ENCODE measurements at regions not wholly inside any gene's neighbourhood (a gene's known extent, or its start where the extent isn't known, plus 50 kb on each side); places are given as distances from the start of the nearest gene placed in this dataset.

DNA sequence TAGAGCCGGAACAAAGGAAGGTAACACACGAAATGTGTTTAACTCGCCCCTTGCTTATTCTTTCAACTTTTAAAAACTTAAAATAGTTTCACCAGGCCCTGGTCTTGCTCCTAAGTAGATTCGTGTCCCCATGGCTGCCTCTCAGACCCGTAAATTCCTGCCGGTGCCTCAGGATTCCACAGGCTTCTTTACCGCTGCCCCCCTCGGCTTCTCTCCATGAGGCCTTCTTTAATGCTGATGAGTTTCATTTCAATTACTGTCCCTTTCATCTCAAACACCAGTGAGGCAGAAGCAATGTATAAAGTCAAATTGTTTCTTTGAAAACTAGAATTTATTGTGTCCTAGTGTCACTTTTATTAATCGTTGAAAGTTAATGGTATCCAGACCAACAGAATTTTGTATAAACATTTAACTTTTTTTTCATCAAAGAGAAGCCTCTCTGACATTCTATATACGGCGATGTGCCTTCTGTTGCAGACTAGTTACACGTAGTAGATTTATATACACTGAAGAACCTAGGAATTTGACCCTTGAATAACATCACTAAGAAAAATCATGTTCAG lies 225.2 kb downstream of the C7orf25 start:
- no peak for TF ChIP-seq EZH2 (IDR thresholded peaks at IDR 0.05; ENCODE audit: insufficient read depth, low read length)
- TF ChIP-seq, protein P1, sequence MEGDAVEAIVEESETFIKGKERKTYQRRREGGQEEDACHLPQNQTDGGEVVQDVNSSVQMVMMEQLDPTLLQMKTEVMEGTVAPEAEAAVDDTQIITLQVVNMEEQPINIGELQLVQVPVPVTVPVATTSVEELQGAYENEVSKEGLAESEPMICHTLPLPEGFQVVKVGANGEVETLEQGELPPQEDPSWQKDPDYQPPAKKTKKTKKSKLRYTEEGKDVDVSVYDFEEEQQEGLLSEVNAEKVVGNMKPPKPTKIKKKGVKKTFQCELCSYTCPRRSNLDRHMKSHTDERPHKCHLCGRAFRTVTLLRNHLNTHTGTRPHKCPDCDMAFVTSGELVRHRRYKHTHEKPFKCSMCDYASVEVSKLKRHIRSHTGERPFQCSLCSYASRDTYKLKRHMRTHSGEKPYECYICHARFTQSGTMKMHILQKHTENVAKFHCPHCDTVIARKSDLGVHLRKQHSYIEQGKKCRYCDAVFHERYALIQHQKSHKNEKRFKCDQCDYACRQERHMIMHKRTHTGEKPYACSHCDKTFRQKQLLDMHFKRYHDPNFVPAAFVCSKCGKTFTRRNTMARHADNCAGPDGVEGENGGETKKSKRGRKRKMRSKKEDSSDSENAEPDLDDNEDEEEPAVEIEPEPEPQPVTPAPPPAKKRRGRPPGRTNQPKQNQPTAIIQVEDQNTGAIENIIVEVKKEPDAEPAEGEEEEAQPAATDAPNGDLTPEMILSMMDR (IDR thresholded peaks at IDR 0.05; ENCODE audit: insufficient read depth, low read depth, low read length), result no peak

All from astrocyte (in vitro differentiated cells and primary cell).